ENCODE measurements at regions not wholly inside any gene's neighbourhood (a gene's known extent, or its start where the extent isn't known, plus 50 kb on each side); places are given as distances from the start of the nearest gene placed in this dataset.

DNA sequence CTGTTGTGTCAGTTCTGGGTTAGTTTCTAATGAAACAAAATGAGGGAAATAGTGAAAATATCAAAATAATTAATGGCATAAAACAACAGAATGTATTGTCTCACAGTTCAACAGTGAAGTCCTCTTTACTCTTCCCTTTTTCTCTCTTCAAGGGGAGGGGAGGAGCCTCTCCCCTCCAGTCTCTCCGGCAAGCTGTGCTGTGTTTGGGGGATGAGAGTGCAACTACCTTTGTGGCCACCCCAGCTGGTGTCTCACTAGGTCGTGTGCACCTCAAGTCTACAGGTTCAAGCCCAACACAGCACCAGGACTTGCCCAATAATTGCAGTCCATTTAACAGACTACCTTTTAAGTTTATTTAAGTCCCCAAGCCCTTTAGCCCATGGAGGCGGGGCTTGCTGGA, 271.7 kb upstream of the DOK6 start:
- 78% methylated on average over 3 of the region's 3 CpGs for WGBS
- Histone ChIP-seq H3K4me3 (ENCODE audit: low read depth in 1 of 3, low read length in 3 of 3) (no peak overlapping the region), H3K4me1 (ENCODE audit: control insufficient read depth in 4 of 4, insufficient read depth in 4 of 4, low read length in 3 of 4) (no peaks in the 10 kb centered on the region), H3K9ac (ENCODE audit: low read depth in 1 of 2, low read length in 2 of 2) (no peak overlapping the region), H3K9me3 (ENCODE audit: control insufficient read depth in 4 of 4, low read length in 3 of 4) (peaks cover 0 to 7% (median 2%) of the 10 kb centered on the region in 4 donors), H3K36me3 (ENCODE audit: control insufficient read depth in 4 of 4, insufficient read depth in 3 of 4, low read depth in 1 of 4, low read length in 3 of 4) (no peaks in the 10 kb centered on the region), H3K27ac (ENCODE audit: low read depth in 1 of 2, low read length in 2 of 2) (no peak overlapping the region), H3K27me3 (ENCODE audit: control insufficient read depth in 4 of 4, insufficient read depth in 4 of 4, low read length in 3 of 4) (no peaks in the 10 kb centered on the region)
- DNase-seq (ENCODE audit: low spot score) = no peak
- TF ChIP-seq, protein P1, sequence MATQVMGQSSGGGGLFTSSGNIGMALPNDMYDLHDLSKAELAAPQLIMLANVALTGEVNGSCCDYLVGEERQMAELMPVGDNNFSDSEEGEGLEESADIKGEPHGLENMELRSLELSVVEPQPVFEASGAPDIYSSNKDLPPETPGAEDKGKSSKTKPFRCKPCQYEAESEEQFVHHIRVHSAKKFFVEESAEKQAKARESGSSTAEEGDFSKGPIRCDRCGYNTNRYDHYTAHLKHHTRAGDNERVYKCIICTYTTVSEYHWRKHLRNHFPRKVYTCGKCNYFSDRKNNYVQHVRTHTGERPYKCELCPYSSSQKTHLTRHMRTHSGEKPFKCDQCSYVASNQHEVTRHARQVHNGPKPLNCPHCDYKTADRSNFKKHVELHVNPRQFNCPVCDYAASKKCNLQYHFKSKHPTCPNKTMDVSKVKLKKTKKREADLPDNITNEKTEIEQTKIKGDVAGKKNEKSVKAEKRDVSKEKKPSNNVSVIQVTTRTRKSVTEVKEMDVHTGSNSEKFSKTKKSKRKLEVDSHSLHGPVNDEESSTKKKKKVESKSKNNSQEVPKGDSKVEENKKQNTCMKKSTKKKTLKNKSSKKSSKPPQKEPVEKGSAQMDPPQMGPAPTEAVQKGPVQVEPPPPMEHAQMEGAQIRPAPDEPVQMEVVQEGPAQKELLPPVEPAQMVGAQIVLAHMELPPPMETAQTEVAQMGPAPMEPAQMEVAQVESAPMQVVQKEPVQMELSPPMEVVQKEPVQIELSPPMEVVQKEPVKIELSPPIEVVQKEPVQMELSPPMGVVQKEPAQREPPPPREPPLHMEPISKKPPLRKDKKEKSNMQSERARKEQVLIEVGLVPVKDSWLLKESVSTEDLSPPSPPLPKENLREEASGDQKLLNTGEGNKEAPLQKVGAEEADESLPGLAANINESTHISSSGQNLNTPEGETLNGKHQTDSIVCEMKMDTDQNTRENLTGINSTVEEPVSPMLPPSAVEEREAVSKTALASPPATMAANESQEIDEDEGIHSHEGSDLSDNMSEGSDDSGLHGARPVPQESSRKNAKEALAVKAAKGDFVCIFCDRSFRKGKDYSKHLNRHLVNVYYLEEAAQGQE (IDR thresholded peaks at IDR 0.05) = no peak

GRCh38 chr18:69138088-69138487, 262.6 kb upstream of the DOK6 start:
- no peak overlapping the region for H3K27ac ChIP-seq (ENCODE audit: low read depth in 1 of 2, low read length in 2 of 2)
- H3K4me1 ChIP-seq (ENCODE audit: control insufficient read depth in 4 of 4, insufficient read depth in 4 of 4, low read length in 3 of 4) = no peaks in the 10 kb centered on the region
- no peaks in the 10 kb centered on the region for H3K36me3 ChIP-seq (ENCODE audit: control insufficient read depth in 4 of 4, insufficient read depth in 3 of 4, low read depth in 1 of 4, low read length in 3 of 4)
- no peak overlapping the region for H3K9ac ChIP-seq (ENCODE audit: low read depth in 1 of 2, low read length in 2 of 2)
- H3K4me3 ChIP-seq (ENCODE audit: low read depth in 1 of 3, low read length in 3 of 3) = no peak overlapping the region
- 80% methylated on average over 2 of the region's 2 CpGs for WGBS
- no peaks in the 10 kb centered on the region for H3K27me3 ChIP-seq (ENCODE audit: control insufficient read depth in 4 of 4, insufficient read depth in 4 of 4, low read length in 3 of 4)
- peaks cover 0 to 3% (median 0%) of the 10 kb centered on the region in 4 donors for H3K9me3 ChIP-seq (ENCODE audit: control insufficient read depth in 4 of 4, low read length in 3 of 4)
- no peak for TF ChIP-seq HNF4G (IDR thresholded peaks at IDR 0.05)
- no peak for TF ChIP-seq YY1 (IDR thresholded peaks at IDR 0.05)
- no peak for TF ChIP-seq RXRA (IDR thresholded peaks at IDR 0.05)
- TF ChIP-seq HNF4A (conservative IDR thresholded peaks at IDR 0.05) = no peak
- TF ChIP-seq JUND (IDR thresholded peaks at IDR 0.05) = no peak
- TF ChIP-seq, protein P1 (IDR thresholded peaks at IDR 0.05) = no peak
- no peak for TF ChIP-seq CTCF (IDR thresholded peaks at IDR 0.05; ENCODE audit: low read depth, low read length, missing input control)
- no peak for DNase-seq (ENCODE audit: low spot score)

DNA sequence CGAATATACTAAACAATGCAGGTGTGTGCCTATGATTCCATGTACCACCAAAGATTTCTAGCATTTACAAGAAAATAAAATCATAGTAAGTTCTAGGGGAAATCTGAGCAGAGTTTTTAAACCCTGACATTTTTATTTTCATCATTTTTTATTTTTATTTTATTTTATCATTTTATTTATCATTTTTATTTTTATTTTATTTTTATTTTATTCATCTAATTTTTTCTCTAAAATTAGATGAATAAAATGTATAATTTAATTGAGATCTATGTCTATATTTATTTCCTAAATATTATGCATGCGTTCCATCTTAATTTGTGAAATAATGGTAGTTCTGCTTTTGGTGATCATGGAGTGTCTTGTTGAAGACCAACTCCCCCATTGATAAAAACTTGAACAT, 257.6 kb upstream of the DOK6 start:
- no peaks in the 10 kb centered on the region for H3K36me3 ChIP-seq (ENCODE audit: control insufficient read depth in 4 of 4, insufficient read depth in 3 of 4, low read depth in 1 of 4, low read length in 3 of 4)
- H3K4me3 ChIP-seq (ENCODE audit: low read depth in 1 of 3, low read length in 3 of 3) = no peak overlapping the region
- 96% methylated on average over 2 of the region's 2 CpGs for WGBS
- no peak overlapping the region for H3K9ac ChIP-seq (ENCODE audit: low read depth in 1 of 2, low read length in 2 of 2)
- no peaks in the 10 kb centered on the region for H3K9me3 ChIP-seq (ENCODE audit: control insufficient read depth in 4 of 4, low read length in 3 of 4)
- DNase-seq (ENCODE audit: low spot score) = no peak
- no peak overlapping the region for H3K27ac ChIP-seq (ENCODE audit: low read depth in 1 of 2, low read length in 2 of 2)
- no peaks in the 10 kb centered on the region for H3K4me1 ChIP-seq (ENCODE audit: control insufficient read depth in 4 of 4, insufficient read depth in 4 of 4, low read length in 3 of 4)
- H3K27me3 ChIP-seq (ENCODE audit: control insufficient read depth in 4 of 4, insufficient read depth in 4 of 4, low read length in 3 of 4) = no peaks in the 10 kb centered on the region
- TF ChIP-seq FOXA1 (IDR thresholded peaks at IDR 0.05) = no peak
- TF ChIP-seq CTCF (IDR thresholded peaks at IDR 0.05; ENCODE audit: low read depth, low read length, missing input control) = no peak
- TF ChIP-seq, protein P2, sequence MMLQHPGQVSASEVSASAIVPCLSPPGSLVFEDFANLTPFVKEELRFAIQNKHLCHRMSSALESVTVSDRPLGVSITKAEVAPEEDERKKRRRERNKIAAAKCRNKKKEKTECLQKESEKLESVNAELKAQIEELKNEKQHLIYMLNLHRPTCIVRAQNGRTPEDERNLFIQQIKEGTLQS (IDR thresholded peaks at IDR 0.05) = no peak
- TF ChIP-seq JUND (IDR thresholded peaks at IDR 0.05) = no peak
- TF ChIP-seq GABPA (IDR thresholded peaks at IDR 0.05 in 1 of 2, conservative IDR thresholded peaks at IDR 0.05 in 1 of 2) = no peak
- no peak for TF ChIP-seq NR2F2 (IDR thresholded peaks at IDR 0.05)
- TF ChIP-seq, protein P3, sequence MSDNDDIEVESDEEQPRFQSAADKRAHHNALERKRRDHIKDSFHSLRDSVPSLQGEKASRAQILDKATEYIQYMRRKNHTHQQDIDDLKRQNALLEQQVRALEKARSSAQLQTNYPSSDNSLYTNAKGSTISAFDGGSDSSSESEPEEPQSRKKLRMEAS (IDR thresholded peaks at IDR 0.05) = no peak
- TF ChIP-seq TAF1 (conservative IDR thresholded peaks at IDR 0.05) = no peak
- TF ChIP-seq RXRA (IDR thresholded peaks at IDR 0.05) = no peak
- no peak for TF ChIP-seq HNF4G (IDR thresholded peaks at IDR 0.05)
